ENCODE measurements at regions not wholly inside any gene's neighbourhood (a gene's known extent, or its start where the extent isn't known, plus 50 kb on each side); places are given as distances from the start of the nearest gene placed in this dataset.

GRCh38 chr5:5719292-5719691 lies 296.8 kb downstream of the ICE1 start:
- H3K36me3 ChIP-seq (ENCODE audit: control insufficient read depth, insufficient read depth, low read length), result no peaks in the 10 kb centered on the region
- no peak overlapping the region for H2AFZ ChIP-seq (ENCODE audit: low read length)
- no peaks in the 10 kb centered on the region for H4K20me1 ChIP-seq (ENCODE audit: control insufficient read depth, extremely low read depth, insufficient read depth, low read length)
- H3K27ac ChIP-seq (ENCODE audit: insufficient read depth, low read length), result no peak overlapping the region
- H3K4me2 ChIP-seq (ENCODE audit: extremely low read depth, insufficient read depth, low read length), result no peak overlapping the region
- no peaks in the 10 kb centered on the region for H3K79me2 ChIP-seq (ENCODE audit: control insufficient read depth, insufficient read depth, low read length)
- no peaks in the 10 kb centered on the region for H3K9me3 ChIP-seq (ENCODE audit: control insufficient read depth, insufficient read depth, low read depth, low read length)
- TF ChIP-seq EZH2 (IDR thresholded peaks at IDR 0.05; ENCODE audit: low read length, missing control alignments) (no peak), CTCF (conservative IDR thresholded peaks at IDR 0.05 in 1 of 2, IDR thresholded peaks at IDR 0.05 in 1 of 2; ENCODE audit: low read depth in 1 of 2, low read length in 2 of 2) (no peak)
- no peak for DNase-seq (ENCODE audit: low read depth in 2 of 2)
- no peak overlapping the region for H3K4me3 ChIP-seq (replicated peaks in 1 of 4; ENCODE audit: control extremely low read depth in 1 of 4, insufficient read depth in 1 of 4, low read depth in 3 of 4, low read length in 4 of 4)
- H3K27me3 ChIP-seq (ENCODE audit: control insufficient read depth, insufficient read depth, low read length), result no peaks in the 10 kb centered on the region
- H3K9ac ChIP-seq (ENCODE audit: insufficient read depth, low read length), result no peak overlapping the region
- no peaks in the 10 kb centered on the region for H3K4me1 ChIP-seq (ENCODE audit: control insufficient read depth, extremely low read depth, insufficient read depth, low read length)

- TF ChIP-seq CTCF (conservative IDR thresholded peaks at IDR 0.05 in 1 of 2, IDR thresholded peaks at IDR 0.05 in 1 of 2; ENCODE audit: low read depth in 1 of 2, low read length in 2 of 2), result no peak
- no peak for TF ChIP-seq EZH2 (IDR thresholded peaks at IDR 0.05; ENCODE audit: low read length, missing control alignments)
- Histone ChIP-seq H4K20me1 (ENCODE audit: control insufficient read depth, extremely low read depth, insufficient read depth, low read length) (no peaks in the 10 kb centered on the region), H3K9ac (ENCODE audit: insufficient read depth, low read length) (no peak overlapping the region), H3K4me1 (ENCODE audit: control insufficient read depth, extremely low read depth, insufficient read depth, low read length) (no peaks in the 10 kb centered on the region), H3K27me3 (ENCODE audit: control insufficient read depth, insufficient read depth, low read length) (no peaks in the 10 kb centered on the region), H3K4me2 (ENCODE audit: extremely low read depth, insufficient read depth, low read length) (no peak overlapping the region), H3K27ac (ENCODE audit: insufficient read depth, low read length) (no peak overlapping the region), H3K4me3 (replicated peaks in 1 of 4; ENCODE audit: control extremely low read depth in 1 of 4, insufficient read depth in 1 of 4, low read depth in 3 of 4, low read length in 4 of 4) (no peak overlapping the region), H2AFZ (ENCODE audit: low read length) (no peak overlapping the region), H3K9me3 (ENCODE audit: control insufficient read depth, insufficient read depth, low read depth, low read length) (no peaks in the 10 kb centered on the region), H3K79me2 (ENCODE audit: control insufficient read depth, insufficient read depth, low read length) (no peaks in the 10 kb centered on the region), H3K36me3 (ENCODE audit: control insufficient read depth, insufficient read depth, low read length) (no peaks in the 10 kb centered on the region)
- DNase-seq (ENCODE audit: low read depth in 2 of 2), result no peak
These were observed 294.2 kb downstream of the ICE1 start for GRCh38 chr5:5716665-5717064.

- Histone ChIP-seq H3K27me3 (ENCODE audit: control insufficient read depth, insufficient read depth, low read length) (no peaks in the 10 kb centered on the region), H3K79me2 (ENCODE audit: control insufficient read depth, insufficient read depth, low read length) (no peaks in the 10 kb centered on the region), H2AFZ (ENCODE audit: low read length) (no peak overlapping the region), H3K9ac (ENCODE audit: insufficient read depth, low read length) (no peak overlapping the region), H3K36me3 (ENCODE audit: control insufficient read depth, insufficient read depth, low read length) (no peaks in the 10 kb centered on the region), H3K4me2 (ENCODE audit: extremely low read depth, insufficient read depth, low read length) (no peak overlapping the region), H4K20me1 (ENCODE audit: control insufficient read depth, extremely low read depth, insufficient read depth, low read length) (no peaks in the 10 kb centered on the region), H3K27ac (ENCODE audit: insufficient read depth, low read length) (no peak overlapping the region), H3K9me3 (ENCODE audit: control insufficient read depth, insufficient read depth, low read depth, low read length) (no peaks in the 10 kb centered on the region), H3K4me3 (replicated peaks in 1 of 4; ENCODE audit: control extremely low read depth in 1 of 4, insufficient read depth in 1 of 4, low read depth in 3 of 4, low read length in 4 of 4) (no peak overlapping the region), H3K4me1 (ENCODE audit: control insufficient read depth, extremely low read depth, insufficient read depth, low read length) (no peaks in the 10 kb centered on the region)
- no peak for DNase-seq (ENCODE audit: low read depth in 2 of 2)
- no peak for TF ChIP-seq EZH2 (IDR thresholded peaks at IDR 0.05; ENCODE audit: low read length, missing control alignments)
- TF ChIP-seq CTCF (conservative IDR thresholded peaks at IDR 0.05 in 1 of 2, IDR thresholded peaks at IDR 0.05 in 1 of 2; ENCODE audit: low read depth in 1 of 2, low read length in 2 of 2), result no peak
These were observed 289.1 kb downstream of the ICE1 start for GRCh38 chr5:5711592-5711991.

Data from fibroblast of lung (primary cell).